Skeletal muscle cell (primary cell): ENCODE measurements at regions not wholly inside any gene's neighbourhood (a gene's known extent, or its start where the extent isn't known, plus 50 kb on each side); places are given as distances from the start of the nearest gene placed in this dataset.
A peak's percentile ranks its signal among the peaks of the same experiment; 100 is the strongest.
"Not testable (repeated sequence)": the region's sequence is repeated elsewhere in the genome, so short reads cannot be mapped to it uniquely, and the experiment has no call there.

ENCODE experiments used
- DNase-seq: peaks from one replicate; pipeline ENCODE4 v3.0.0-alpha.2; 2010; ENCODE audit warnings: low read depth
- H3K4me3 ChIP-seq: 2 replicates; pipeline ENCODE4 v1.5.1; 2011; ENCODE audit warnings: low read depth, mild to moderate bottlenecking, control low read depth, low read length, moderate library complexity

DNA sequence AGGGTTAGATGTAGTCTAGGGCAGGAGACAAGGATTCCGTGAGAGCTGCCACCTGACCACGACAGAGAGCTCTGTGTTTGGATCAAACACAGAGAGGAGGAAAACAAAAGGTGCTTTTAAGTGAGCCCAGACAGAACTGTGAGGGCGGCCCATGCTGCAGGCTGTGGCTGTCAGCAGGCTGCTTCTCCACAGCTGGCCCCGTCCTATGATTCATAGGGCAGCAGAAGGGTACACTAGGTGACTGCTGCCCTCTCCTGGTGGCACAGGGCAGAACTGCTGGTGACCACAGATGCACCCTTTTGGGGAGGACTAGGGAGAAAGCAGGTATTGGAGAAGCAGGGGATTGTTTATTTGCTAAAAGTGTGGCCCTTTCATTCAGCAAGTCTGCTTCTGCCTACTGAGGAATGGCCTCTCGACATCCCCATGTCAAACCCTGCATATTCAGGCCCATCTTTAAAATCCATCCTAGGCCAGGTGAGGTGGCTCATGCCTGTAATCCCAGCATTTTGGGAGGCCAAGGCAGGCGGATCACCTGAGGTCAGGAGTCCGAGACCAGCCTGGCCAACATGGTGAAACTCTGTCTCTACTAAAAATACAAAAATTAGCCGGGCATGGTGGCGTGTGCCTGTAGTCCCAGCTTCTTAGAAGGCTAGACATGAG, 234.4 kb upstream of the FRG2C start:
- not testable (repeated sequence) for DNase-seq, H3K4me3 ChIP-seq

DNA sequence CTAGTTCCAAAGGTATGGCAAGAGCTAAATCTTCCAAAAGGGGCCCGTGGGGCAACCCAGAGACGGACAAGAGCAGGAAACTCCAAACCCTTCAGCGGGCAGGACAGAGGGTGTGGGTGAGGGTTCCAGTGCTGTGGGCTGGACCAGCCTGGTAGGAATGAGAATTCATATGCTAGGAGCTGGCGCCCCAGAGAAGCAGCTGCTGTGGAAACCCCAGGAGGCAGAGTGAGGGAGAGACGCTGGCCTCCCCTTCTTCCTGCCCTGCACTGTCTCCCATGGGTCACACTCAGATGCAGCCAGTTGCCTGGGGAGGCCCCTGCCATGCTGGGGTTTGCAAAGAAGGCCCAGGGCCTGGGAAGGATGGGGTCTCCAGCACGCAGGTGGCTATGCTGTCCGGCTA, 233.7 kb upstream of the FRG2C start:
- H3K4me3 ChIP-seq, DNase-seq: not testable (repeated sequence)

DNA sequence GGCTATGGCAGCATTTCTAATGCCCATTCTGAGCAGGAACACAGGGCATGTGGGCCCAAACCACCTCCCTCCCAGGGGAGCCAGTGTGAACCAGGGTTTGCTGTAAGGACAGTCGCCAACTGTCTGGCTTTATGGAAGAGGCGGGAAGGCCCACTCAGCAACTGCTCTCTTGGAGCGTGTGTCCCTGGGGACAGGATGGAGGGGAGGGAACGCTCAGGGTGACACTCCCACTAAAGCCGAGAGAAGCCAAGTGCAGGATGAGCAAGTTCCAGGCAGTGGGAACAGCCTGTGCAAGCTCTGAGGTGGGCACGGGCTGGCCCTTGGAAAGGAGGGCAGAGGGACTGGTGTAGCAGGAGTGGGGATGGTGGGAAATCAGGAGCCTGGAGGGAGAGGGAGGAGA, 233.0 kb upstream of the FRG2C start:
- not testable (repeated sequence) for DNase-seq

DNA sequence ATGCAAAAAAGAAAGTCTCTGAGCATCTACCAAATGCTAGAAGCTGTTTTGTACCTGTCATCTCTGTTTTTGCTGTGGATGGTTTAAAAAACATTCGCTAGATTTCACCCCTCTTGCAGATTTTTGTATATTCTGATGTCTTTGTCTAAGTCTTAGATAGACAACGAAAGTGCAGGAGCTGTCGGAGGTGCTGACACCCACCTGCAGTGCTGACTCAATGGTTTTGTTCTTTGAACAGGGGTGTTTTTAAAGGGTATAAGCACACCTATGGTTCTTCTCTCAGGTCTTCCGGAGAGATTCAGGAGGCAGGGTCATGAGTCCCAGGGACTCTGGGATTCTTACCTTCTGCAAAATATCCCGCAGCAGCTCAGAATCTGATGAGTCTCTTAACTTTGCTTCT, 231.7 kb upstream of the FRG2C start:
- not testable (repeated sequence) for H3K4me3 ChIP-seq

More for the DNA sequence above, 233.0 kb upstream of the FRG2C start:
- not testable (repeated sequence) for H3K4me3 ChIP-seq

DNA sequence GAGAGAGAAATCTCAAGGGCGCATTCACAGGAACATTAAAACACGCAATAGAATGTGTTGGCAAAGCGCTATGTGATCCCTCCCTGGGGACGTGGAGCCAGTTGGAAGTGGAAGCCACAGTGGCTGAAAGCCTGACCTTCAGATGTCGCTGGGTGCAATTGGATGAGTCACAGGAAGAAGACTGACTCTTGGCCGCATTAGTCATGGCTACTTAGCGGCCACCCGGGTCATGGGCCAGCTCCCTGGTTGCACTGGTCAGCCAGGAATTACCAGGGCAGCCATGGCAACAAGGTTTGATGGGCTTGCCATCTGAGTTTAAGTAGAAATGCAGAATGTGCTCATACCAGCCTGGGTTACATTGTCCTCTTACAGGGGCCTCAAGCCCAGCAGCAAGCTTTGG, 231.2 kb upstream of the FRG2C start:
- peak; percentile 98 for DNase-seq
- not testable (repeated sequence) for H3K4me3 ChIP-seq

More for the DNA sequence above, 231.7 kb upstream of the FRG2C start:
- DNase-seq, result not testable (repeated sequence)

DNA sequence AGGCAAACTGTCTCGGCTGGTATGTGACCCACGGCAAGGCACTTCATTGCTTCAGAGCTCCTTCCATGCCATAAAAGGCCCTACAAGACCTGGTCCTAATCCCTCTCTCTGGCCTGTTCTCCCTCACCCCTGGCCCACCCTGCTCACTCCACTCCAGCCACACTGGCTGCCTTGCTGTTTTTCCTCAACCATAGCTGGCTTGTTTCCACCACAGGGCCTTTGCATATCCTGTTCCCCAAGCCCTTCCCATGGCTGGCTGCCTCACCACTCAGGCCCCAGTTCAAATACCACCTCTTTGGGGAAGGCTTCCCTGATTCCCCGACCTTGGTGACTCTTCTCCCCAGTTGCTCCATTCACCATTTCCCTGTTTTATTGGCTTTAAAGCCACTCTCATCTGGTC, 230.8 kb upstream of the FRG2C start:
- not testable (repeated sequence) for H3K4me3 ChIP-seq, DNase-seq

DNA sequence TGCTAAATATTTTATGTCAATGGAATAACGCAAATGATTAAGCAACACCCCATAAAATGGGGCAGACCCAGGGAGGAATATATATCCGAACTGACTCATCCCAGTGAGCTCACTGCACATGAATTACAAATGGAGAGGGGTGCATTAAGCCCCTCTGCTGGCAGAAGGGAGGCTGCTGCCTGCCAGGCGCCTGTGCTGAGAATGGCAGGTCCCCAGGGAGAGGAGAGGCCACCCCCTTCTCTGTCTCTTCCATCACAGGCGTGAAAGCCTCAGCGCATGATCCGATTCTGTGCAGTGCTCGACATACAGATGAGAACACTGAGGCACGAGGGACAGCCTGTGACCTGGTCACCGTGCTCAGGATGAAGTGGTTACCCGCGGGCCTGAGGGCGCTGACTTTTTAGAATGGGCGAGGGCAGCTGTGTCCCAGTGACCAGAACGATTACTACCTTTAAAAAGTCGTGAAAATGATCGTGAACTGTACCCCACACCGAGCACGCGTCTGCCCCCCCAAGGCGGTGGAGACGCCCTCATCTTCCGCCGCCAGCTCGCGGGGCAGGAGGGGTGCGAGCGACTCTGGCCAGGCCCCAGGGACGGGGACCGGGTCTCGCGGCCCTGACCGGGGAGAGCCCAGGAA, 229.7 kb upstream of the FRG2C start:
- peak overlapping the region; percentile 60 for H3K4me3 ChIP-seq
- peak; percentile 75 for DNase-seq

DNA sequence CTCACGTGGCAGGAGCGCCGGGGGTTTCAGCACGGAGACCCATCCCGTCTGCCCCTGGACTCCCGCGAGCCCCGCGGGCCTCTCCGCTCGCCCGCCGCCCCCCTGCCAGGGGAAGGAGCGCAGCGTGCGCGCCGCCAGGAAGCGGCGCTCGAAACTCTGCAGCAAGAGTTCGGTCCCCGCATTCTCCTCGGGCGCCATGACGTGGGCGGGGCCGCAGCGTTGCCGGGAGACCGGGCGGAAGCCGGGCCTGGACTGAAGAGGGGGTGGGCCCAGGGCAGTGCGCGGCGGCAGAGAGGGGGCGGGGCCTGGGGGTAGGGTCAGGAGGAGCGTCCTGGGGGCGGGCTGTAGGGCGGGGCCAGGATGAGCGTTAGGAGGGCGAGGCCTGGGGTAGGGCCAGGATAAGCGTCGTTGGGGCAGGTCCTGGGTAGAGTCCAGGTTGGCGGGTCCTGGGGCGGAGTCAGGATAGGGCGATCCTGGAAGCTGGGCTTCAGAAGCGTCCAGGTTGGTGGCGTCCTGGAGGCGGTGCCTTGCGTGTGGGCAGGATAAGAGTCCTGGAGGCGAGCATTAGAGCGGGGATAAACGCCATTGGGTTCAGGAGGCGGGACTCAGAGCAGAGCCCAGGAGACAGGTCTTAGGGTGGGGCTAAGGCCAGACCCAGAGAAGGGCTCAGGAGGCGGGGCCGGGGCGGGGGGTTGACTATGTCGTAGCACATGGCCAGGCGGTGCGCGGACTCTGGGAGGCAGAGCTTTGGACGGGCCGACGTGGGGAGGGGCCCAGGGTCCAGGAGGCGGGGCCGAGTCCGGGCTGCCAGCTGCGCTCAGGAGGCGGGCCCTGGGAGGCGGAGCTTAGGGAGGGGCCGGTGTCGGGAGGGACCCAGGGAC, 229.0 kb upstream of the FRG2C start:
- DNase-seq, result peak; percentile 97
- peak overlapping the region; percentile 60 for H3K4me3 ChIP-seq

DNA sequence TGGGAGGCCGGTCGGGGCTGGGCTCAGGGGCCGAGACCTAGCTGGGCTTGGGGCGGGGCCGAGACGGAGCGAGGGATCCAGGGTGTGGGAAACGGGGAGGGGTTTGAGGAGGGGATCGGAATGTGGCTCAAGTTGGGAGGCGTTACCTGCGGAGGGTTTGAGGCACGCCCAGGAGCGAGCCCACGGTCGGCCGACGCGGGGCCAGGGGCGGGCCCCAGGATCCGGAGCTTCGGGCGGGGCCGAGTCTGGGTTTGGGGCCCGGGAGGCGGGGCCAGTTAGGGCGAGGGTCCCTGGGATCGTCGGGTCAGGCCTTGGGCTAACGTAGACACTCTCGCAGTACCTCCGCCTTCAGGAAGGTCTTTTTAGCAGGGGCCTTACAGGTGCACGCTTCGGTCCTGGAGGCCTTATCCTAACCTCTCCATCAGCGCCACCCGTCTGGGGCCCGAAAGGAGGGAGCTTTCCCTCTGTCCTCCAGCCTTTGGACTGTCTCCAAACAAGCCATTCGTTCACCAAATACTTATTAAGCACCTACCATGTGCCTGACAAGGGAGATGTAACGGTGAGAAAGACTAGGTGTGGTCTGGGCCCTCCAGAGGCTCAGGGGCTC, 228.2 kb upstream of the FRG2C start:
- DNase-seq, result not testable (repeated sequence)
- peak overlapping the region; percentile 60 for H3K4me3 ChIP-seq

DNA sequence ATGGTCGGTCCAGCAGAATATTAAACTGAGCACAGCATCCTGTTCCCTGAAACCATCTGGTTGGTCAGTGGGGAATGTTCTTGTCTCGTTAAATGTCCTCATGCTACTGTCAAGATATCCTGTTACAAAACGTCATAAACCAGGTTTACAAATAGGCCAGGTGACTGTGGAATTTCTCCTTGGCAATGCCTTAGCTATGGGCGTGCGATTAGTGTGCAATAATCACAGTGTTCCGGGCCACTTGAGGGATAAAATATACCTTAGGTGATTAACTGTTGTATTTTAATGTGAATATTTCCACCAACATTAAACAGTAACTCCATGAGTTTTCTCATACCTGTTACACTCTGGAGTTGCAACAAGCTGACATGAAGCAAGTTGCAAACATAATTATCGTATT, 223.1 kb upstream of the FRG2C start:
- DNase-seq, H3K4me3 ChIP-seq: not testable (repeated sequence)

DNA sequence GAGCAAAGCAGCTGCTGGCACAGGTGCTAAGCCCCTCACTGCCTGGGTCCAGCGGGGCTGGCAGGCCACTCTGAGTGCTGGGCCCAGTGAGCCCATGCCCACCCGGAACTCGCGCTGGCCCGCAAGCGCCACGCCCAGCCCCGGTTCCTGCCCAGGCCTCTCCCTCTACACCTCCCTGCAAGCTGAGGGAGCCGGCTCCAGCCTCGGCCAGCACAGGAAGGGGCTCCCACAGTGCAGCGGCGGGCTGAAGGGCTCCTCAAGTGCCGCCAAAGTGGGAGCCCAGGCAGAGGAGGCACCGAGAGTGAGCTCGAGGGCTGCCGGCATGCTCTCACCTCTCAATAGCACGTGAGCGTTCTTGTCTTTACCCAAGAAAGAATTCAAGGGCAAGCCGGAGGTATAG, 219.5 kb upstream of the FRG2C start:
- H3K4me3 ChIP-seq, DNase-seq: not testable (repeated sequence)

DNA sequence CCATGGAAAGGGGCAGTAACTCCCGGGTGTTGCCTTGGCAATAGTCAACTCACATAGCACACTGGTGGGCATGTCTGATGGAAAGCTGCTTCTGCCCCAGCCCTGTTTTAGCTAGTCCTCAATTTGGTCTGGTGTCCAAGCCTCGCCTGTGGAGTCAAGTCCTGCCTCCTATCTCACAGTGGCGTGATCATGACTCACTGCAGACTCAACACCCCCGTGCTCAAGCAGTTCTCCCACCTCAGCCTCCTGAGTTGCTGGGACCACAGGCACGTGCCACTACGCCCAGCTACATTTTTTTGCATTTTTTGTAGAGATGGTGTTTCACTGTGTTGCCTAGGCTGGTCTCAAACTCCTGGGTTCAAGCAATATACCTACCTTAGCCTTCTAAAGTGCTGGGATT, 218.9 kb upstream of the FRG2C start:
- not testable (repeated sequence) for H3K4me3 ChIP-seq, DNase-seq

DNA sequence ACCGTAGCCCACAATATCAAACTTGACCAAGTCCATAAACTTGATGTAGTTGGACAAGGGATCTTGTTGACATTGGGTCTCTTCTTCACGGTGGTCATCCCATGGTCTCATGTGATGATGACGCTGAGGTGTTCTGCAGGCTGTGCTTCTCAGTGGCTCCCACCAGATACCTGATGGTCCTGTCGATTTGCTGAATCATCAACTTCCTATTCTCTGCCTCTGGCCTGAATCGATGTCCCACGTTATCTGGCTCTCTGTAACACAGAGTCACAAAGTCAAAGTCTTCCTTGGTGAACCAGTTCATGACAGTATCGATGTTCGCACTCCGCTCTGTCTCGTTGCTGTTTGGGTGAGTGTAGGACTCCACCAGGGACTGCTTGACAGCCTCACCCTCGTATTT, 217.2 kb upstream of the FRG2C start:
- not testable (repeated sequence) for H3K4me3 ChIP-seq, DNase-seq

DNA sequence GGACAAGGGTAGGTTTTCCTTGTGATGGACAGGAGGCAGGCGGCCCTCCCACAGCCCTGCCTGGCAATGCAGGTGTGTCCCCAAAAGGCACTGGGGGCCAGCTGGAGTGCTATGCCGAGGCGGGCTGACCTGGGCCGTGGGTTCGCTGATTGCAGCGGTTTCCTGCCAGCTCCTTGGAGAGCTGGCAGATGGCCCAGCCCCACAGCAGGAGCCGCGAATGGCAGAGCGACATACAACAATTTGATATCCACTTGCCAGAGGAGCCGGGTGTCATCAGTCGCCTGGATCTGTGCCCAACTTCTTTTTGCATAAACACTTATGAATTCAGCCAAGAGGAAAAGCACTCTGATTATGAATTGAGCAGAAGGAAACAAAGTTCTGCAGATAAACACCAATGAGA, 210.8 kb upstream of the FRG2C start:
- H3K4me3 ChIP-seq, result not testable (repeated sequence)

DNA sequence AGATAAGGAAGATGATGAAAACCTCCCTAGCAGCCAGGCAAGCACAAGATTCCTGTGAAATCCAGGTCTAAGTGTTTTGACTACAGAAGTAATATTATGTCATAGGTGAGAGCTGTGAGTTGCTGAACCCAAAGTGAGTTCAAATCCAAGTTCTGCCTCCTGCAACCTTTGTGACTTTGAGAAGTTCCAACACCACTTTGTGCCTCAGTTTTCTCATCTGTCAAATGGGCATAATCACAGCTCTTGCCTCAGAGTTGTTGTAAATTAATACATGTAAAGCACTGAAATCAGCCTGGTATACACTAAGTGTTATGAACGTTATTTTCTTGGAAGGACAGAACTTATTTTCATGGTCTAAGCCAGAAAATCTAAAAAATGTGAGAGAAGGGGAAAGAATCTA, 210.3 kb upstream of the FRG2C start:
- DNase-seq, H3K4me3 ChIP-seq: not testable (repeated sequence)

More for the DNA sequence above, 210.8 kb upstream of the FRG2C start:
- not testable (repeated sequence) for DNase-seq

DNA sequence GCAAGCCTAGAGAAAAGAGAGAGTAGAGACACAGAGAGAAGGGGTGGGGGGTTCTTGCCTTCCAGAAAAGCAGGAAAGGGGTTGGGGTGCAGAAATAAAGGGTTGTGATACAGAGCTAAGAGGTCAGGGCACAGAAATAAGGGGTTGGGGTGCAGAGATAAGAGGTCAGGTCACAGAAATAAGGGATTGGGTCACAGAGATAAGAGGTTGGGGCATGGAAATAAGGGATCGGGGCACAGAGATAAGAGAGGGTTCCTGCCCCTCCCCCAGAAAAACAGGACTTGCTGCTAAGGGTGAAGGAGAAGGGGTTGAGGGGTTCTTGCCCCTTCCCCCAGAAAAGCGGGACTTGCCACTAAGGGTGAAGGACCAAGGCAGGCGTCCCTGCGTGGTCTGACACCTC, 189.6 kb upstream of the FRG2C start:
- H3K4me3 ChIP-seq, DNase-seq: not testable (repeated sequence)

DNA sequence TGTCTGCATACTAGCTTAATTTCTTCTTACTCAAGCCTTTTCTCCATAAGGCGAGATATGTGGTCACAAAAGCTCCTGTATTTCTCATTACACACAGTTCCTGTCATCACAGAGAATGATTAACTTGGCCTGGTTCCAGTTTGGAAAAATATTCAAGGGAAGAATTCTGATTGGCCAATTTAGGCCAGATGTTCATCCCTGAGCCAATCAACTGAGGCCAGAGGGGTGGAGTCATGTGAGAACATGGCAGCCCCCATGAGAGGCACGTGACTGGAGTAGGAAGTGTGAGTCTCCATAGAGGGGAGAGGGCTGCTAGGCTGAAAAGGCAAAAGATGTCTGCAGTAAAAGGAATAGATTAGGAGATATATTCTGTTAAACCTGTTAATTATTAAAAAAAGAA, 167.5 kb upstream of the FRG2C start:
- not testable (repeated sequence) for DNase-seq

DNA sequence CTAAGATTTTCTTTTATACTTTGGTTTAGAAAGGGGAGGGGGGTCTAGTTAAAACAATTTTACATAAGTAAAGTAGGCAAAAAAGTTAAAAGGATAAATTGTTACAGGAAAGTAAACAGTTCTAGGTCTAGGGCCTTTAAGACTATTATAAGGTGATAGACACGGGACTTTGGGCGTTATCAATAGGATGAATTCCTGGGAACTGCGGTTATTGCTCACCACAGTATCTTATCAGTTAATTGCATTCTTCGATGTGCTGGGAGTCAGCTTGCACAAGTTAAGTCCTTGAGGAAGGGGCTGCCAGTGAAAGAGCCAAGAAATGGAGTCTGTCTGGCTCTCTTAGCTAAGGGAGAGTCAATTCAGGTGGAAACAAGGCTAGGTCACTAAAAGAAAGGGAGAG, 163.8 kb upstream of the FRG2C start:
- DNase-seq, H3K4me3 ChIP-seq: not testable (repeated sequence)

More for the DNA sequence above, 167.5 kb upstream of the FRG2C start:
- H3K4me3 ChIP-seq, result not testable (repeated sequence)

DNA sequence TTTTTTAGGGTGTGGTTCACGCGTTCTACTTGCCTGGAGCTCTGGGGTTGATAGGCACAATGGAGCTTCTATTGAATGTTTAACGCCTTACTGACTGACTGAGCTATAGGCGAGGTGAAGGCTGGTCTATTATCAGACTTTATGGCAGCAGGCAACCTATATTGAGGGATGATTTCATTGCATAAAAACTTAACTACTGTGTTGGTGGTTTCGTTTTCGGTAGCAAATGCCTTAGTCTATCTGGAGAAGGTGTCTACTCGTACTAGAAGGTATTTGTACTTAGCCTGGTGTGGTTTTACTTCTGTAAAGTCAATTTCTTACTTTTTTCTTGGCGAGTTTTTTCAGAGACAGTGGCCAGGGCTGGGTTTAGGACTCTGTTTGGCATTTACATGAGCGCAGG, 162.0 kb upstream of the FRG2C start:
- DNase-seq, result not testable (repeated sequence)

More for the DNA sequence above, 162.0 kb upstream of the FRG2C start:
- H3K4me3 ChIP-seq, result not testable (repeated sequence)
